Endothelial cell of umbilical vein (primary cell): ENCODE measurements at regions not wholly inside any gene's neighbourhood (a gene's known extent, or its start where the extent isn't known, plus 50 kb on each side); places are given as distances from the start of the nearest gene placed in this dataset.

Experiments used
- EZH2 ChIP-seq: IDR thresholded peaks from 2 replicates; pipeline ENCODE4 v1.6.1; 2012; ENCODE audit warnings: borderline replicate concordance, low read depth, mild to moderate bottlenecking, moderate library complexity, low read length, inconsistent platforms; ENCODE audit not compliant: severe bottlenecking
- FOS ChIP-seq: IDR thresholded peaks from 2 replicates; pipeline ENCODE4 v1.6.1; 2011; ENCODE audit warnings: mild to moderate bottlenecking, low read length, moderate library complexity, borderline replicate concordance; ENCODE audit not compliant: insufficient read depth
- GATA2 ChIP-seq: IDR thresholded peaks from 2 replicates; pipeline ENCODE4 v1.7.0; 2011; ENCODE audit warnings: low read depth, mild to moderate bottlenecking, moderate library complexity, mixed read lengths, low read length; ENCODE audit not compliant: insufficient read length, insufficient read depth
- JUN ChIP-seq: IDR thresholded peaks from 2 replicates; pipeline ENCODE4 v1.6.1; 2011; ENCODE audit warnings: borderline replicate concordance, low read depth; ENCODE audit not compliant: insufficient read length, insufficient read depth
- MYC ChIP-seq: IDR thresholded peaks from one replicate; pipeline ENCODE4 v1.6.1; 2011; ENCODE audit warnings: mild to moderate bottlenecking, low read depth, low read length
- POLR2A ChIP-seq: IDR thresholded peaks from 2 replicates; pipeline ENCODE4 v1.6.1; 2012; ENCODE audit warnings: low read depth, mild to moderate bottlenecking, control low read depth, low read length
- POLR2AphosphoS5 ChIP-seq: IDR thresholded peaks from 2 replicates; pipeline ENCODE4 v1.6.1; 2012; ENCODE audit warnings: low read depth, mild to moderate bottlenecking, control low read depth, low read length, moderate library complexity; ENCODE audit not compliant: insufficient read depth
- TF ChIP-seq, protein P1 (sequence below), 2 donors: IDR thresholded peaks; 1 replicate in 1 of 2; 2 replicates in 1 of 2; pipeline ENCODE4 v1.5.1; 2011; ENCODE audit warnings: low read length in 2 of 2, mild to moderate bottlenecking in 2 of 2, moderate library complexity in 2 of 2, control low read depth in 1 of 2, inconsistent platforms in 1 of 2, low read depth in 1 of 2; ENCODE audit not compliant: insufficient read depth in 1 of 2; ENCODE audit errors: extremely low read depth in 1 of 2
- TF ChIP-seq, protein P2 (sequence below): IDR thresholded peaks from 2 replicates; pipeline ENCODE4 v1.6.1; 2011; ENCODE audit not compliant: insufficient read depth, insufficient read length

DNA sequence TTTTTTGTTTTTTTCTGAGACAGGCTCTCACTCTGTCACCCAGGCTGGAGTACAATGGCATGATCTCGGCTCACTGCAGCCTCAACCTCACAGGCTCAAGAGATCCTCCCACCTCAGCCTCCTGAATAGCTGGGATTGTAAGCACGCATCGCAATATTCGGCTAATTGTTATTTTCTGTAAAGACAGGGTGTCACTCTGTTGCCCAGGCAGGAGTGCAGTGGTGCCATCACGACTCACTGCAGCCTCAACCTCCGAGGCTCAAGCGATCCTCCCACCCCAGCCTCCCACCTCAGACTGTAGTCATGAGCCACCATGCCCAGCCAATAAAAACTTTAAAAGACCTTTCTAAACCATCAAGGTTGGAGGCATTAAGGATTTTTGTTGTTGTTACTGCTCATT lies 57.4 kb upstream of the TFRC start:
- TF ChIP-seq, protein P1, sequence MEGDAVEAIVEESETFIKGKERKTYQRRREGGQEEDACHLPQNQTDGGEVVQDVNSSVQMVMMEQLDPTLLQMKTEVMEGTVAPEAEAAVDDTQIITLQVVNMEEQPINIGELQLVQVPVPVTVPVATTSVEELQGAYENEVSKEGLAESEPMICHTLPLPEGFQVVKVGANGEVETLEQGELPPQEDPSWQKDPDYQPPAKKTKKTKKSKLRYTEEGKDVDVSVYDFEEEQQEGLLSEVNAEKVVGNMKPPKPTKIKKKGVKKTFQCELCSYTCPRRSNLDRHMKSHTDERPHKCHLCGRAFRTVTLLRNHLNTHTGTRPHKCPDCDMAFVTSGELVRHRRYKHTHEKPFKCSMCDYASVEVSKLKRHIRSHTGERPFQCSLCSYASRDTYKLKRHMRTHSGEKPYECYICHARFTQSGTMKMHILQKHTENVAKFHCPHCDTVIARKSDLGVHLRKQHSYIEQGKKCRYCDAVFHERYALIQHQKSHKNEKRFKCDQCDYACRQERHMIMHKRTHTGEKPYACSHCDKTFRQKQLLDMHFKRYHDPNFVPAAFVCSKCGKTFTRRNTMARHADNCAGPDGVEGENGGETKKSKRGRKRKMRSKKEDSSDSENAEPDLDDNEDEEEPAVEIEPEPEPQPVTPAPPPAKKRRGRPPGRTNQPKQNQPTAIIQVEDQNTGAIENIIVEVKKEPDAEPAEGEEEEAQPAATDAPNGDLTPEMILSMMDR (IDR thresholded peaks at IDR 0.05; ENCODE audit: extremely low read depth in 1 of 2, insufficient read depth in 1 of 2, low read depth in 1 of 2, low read length in 2 of 2), result no peak
- TF ChIP-seq POLR2A (no peak), FOS (no peak), MYC (no peak), JUN (no peak), GATA2 (no peak), POLR2AphosphoS5 (no peak), EZH2 (no peak)
- TF ChIP-seq, protein P2, sequence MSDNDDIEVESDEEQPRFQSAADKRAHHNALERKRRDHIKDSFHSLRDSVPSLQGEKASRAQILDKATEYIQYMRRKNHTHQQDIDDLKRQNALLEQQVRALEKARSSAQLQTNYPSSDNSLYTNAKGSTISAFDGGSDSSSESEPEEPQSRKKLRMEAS, result no peak
